ENCODE measurements at regions not wholly inside any gene's neighbourhood (a gene's known extent, or its start where the extent isn't known, plus 50 kb on each side); places are given as distances from the start of the nearest gene placed in this dataset.

- DNase-seq (ENCODE audit: low spot score), result no peak
Observed at GRCh38 chr7:46871516-46871915, 710.4 kb downstream of the TNS3 start.

- no peak for DNase-seq (ENCODE audit: low spot score)
Observed at GRCh38 chr7:46864716-46865115, 717.2 kb downstream of the TNS3 start.

DNA sequence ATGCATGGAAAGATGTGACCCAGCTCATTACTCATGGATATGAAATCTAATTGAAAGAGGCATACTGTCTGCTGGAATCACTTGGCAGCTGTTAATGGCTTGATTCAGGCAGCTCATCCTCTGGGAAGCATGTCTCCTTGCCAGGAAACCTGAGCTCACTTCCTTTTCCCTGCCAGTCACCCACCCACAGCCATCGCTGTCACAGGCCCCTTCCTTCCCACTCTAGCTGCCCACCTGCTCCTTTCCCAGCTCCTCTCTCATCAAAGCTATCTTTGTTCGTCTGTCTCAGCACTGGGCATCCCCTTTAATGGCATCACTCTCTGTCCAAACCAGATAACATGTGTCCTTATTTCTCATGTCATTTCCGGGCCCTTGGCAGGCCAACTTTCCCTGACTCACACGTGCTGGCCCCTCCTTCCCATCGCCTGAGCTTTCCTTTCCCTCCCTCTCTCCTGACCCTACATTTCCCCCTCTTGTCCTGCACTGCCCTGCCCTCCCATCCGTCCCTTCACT is 721.9 kb downstream of the TNS3 start:
- peak; percentile 89 for DNase-seq (ENCODE audit: low spot score)

GRCh38 chr7:46855851-46856250 is 726.1 kb downstream of the TNS3 start:
- DNase-seq (ENCODE audit: low spot score), result no peak

DNA sequence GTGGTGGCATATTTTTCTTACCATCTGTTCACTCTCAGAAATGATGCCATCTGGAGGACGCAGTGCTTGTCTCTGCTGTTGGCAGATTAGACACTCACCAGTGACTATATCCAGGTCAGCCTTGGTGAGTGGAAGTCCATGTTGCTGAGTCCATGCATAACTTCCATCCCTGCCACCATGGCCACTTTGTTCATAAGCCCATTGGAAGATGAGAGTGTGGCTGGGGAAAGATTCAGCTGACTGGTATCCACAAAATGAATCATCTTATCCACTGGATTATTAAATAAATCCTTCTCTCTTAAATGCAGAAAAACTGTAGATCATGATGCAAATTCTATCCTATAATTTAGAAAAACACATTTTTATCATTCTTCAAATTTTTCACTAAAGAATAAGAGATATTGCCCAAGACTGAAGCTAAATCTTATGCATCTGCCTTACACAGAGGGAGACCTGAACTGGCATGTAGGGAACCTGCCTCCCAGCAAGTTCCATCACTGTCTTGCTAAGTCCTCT is 726.9 kb downstream of the TNS3 start:
- no peak for DNase-seq (ENCODE audit: low spot score)

DNA sequence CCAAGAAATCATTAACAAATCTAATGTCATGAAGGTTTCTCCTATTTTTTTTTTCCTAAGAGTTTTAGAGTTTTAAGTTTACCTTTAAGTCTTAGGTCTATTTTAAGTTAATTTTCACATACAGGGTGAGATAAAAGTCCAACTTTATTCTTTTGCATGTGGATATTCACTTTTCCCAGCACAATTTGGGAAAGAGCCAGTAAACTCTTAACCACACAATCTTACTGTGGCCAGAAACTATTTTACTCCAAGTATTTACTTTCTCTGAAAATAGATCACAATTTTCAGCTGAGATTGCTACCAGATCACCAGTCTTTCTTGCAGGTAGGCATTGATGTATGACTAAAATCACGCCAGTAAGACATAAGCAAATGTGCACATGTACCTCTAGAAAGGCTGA is 728.5 kb downstream of the TNS3 start:
- no peak for DNase-seq (ENCODE audit: low spot score)

DNA sequence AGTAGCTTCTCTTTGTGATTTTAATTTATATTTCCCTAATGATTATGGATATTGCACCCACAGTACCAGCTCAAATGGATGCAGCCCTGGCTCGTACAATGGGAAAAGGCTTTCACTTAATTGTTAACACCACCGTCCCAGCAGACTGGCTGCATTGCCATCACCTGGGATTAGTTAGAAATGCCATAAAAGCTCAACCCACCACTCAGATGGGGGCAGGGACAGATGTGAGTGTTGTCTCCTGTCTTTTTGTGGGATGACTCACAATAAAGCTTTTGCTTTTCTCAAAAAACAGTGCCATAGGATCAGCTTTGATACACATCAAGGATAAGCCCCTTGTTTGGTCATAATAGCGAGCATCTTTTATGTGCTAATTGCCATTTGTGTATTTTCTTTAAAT is 729.1 kb downstream of the TNS3 start:
- DNase-seq (ENCODE audit: low spot score), result no peak

DNA sequence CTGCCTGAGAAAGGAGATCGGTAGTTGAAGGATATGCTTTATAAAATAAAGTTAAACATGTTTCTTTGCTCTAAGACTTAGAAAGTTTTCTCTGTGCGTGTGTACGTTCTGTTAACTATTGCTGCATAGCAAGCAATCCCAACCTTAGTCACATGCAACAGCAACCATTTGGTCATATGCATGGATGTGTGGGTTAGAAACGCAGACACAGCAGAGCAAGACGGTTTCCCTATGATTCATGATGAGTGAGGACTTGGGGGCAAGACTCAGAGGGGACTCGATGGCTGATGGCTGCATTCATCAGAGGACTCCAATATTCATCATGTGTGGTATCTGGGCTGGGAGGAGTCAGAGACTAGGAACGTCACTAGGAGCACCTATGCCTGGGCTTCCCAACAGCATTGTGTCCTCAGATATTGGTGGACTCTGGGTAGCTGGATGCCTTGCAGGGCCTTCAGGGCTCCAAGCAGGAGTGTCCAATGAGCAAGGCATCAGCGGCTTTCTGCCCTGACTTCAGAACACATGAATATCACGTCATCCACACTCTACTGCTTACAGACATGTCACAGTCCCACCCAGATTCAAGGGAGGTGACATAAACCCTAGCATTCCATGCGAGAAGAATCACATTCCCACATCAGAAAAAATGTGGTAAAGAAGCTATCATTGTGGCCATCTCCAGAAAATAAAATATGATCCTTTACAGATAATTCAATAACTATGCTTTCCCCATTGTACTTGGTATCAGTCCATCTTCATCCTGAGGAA is 731.2 kb downstream of the TNS3 start:
- no peak for DNase-seq (ENCODE audit: low spot score)

DNA sequence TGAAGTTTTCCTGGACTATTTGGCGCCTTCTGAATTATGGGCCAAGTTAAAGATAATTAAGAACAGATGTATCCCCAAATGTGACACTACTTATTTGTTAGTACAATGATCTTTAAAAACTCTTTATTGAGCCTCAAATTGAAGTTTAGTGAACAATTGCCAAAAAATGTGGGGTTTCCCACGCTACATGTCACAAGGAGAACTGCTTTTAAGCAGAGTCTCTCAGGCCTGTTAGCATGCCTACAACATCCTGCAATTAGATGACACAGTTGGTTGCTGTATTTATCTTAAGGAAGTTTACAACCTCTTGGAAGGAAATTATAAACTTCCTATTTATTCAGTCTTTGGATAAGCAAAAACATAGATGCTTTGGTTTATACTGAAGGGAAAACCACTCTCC is 733.0 kb downstream of the TNS3 start:
- peak; percentile 33 for DNase-seq (ENCODE audit: low spot score)

DNA sequence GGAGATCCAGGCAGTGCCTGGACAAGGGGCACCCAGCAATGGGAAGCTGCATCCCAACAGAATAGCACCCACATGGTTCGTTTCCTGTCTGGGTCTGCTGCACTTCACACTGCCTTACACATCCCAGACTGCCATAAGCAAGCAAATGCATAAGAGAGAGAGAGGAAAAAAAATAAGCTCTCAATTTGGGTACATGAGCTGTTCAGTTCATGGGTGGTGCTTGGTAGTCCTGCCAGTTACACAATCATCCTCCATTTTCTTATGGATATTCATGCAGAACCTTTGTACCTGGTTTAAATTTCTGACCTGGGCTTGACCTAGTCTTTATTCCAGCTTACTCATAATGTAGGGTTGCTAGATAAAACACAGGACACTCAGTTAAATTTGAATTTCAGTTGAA is 733.6 kb downstream of the TNS3 start:
- DNase-seq (ENCODE audit: low spot score), result no peak

- no peak for DNase-seq (ENCODE audit: low spot score)
Observed at GRCh38 chr7:46847126-46847525, 734.8 kb downstream of the TNS3 start.

GRCh38 chr7:46844486-46844885 is 737.4 kb downstream of the TNS3 start:
- no peak for DNase-seq (ENCODE audit: low spot score)

- no peak for DNase-seq (ENCODE audit: low spot score)
Observed at GRCh38 chr7:46841248-46841647, 740.7 kb downstream of the TNS3 start.

- DNase-seq (ENCODE audit: low spot score), result peak; percentile 60
Observed at GRCh38 chr7:46839651-46840050, 742.3 kb downstream of the TNS3 start.

DNA sequence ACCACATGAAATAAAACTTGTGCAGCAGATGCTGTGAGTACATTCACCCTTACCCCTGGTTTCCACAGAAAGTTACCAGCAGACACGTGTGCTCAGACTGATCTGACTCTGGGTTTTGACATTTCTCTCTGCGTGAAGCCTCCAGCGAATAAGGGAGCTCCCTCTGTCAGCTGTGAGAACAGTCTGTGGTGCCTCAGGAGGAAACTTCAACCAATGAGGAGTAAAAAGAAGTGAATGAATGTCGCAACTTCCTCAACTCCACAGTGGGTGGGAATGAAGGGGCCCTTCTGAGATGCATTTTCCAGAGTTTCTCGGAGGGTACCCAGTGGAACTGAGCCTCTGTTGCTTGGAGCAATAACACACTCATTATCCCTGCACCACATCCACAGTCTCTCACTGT is 743.4 kb downstream of the TNS3 start:
- no peak for DNase-seq (ENCODE audit: low spot score)

DNA sequence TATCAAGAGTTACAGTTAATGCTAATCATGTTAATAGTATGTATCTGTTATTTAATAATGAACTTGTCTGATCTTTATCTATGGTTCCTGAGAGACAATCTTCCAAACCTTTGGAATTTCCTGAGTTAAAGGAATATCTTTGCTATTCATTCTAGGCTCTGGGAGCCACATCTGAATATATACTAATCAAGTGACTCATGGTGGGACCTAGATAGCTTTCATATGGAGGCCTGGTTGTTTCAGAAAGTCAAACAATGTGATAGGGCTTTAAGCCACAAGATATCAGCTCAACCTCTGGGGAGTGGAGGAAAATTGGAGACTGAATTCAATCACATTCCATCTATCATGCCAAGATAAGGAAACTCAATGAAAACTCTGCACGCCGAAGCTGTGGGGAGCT is 746.4 kb downstream of the TNS3 start:
- DNase-seq (ENCODE audit: low spot score), result no peak

DNA sequence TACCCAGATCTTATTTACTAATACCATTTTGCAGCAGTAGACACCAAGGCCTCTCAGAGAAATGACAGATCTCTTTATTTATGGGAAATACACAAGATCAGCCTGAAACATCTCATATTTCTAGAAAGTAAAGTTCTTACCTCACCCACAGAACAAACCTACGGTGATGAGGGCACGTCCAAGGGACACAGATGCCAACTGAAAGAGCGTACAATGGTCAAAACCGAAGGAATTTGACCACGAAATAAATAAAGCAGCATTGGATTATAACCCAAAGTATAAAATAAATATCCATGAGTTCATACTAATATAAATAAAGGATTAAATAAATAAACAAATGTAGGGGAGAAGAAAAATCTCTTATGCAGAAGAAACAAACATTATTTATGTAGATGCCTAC is 747.0 kb downstream of the TNS3 start:
- DNase-seq (ENCODE audit: low spot score), result no peak

- DNase-seq (ENCODE audit: low spot score), result no peak
Observed at GRCh38 chr7:46833197-46833596, 748.7 kb downstream of the TNS3 start.

GRCh38 chr7:46832136-46832535 is 749.8 kb downstream of the TNS3 start:
- no peak for DNase-seq (ENCODE audit: low spot score)

GRCh38 chr7:46819819-46820218 is 762.1 kb downstream of the TNS3 start:
- no peak for DNase-seq (ENCODE audit: low spot score)

DNA sequence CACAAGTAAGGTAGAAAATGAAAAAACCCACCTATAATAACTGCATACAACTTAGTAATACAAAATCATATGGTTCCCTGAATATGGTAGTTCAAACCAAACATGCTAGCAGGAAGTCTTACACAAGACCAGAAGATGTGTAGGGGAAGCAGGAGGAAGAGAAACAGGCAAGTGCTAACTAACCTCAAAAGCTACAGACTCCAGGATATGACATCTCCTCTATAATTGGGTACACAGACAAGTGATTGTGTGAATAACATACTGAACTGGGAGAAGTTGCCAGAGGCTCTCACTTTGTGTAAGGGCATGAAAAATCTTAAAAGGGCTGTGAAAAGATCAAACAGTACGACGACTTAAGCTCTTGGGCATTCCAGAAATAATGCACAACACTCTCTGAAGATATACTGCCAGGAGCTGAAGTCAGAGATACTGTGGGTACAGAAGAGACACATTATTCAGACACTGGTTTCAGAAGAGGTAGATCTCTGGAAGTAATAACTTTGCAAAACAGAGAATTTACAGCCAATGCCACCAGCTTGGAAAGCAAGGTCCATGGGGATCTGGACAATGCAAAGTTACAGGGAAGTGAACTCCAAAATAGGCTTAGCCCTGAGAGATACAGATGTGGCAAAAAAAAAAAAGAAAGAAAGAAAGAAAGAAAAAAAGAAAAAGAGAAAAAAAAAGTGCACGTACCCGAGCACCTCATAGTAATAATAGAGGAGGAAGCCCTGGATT is 767.2 kb downstream of the TNS3 start:
- no peak for DNase-seq (ENCODE audit: low spot score)

DNA sequence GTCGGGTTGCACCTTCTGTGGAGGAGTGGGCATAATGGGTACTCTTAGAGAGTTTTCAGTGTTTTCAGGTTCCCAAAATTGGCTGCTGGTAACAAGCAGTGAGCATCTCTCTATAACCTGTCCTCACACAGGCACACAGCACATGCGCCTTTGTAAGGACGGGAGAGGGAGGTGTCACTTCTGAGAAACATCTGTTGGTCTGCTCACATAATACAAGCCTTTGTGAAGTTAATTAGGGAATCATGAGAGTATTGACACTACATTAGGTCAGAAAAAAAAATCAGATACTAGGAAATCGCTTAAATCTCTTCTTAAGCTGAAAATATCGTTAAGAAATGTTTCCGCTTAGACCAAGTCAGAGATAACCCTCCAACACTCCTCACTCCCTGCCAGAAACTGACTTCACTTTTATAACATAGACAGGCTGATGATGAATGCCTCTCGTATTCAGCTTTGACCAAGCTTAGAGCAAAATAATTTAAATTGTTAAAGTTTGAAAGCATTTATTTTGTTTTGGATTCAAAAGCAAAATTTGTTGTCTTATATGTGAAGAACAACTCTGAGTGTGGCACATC is 769.7 kb downstream of the TNS3 start:
- no peak for DNase-seq (ENCODE audit: low spot score)

GRCh38 chr7:46811529-46811928 is 770.4 kb downstream of the TNS3 start:
- peak; percentile 7 for DNase-seq (ENCODE audit: low spot score)
